Karpas-422 (cell line): ENCODE measurements at regions not wholly inside any gene's neighbourhood (a gene's known extent, or its start where the extent isn't known, plus 50 kb on each side); places are given as distances from the start of the nearest gene placed in this dataset.
"Not testable (repeated sequence)": the region's sequence is repeated elsewhere in the genome, so short reads cannot be mapped to it uniquely, and the experiment has no call there.

Experiments used
- DNase-seq: peaks from one replicate; pipeline ENCODE4 v3.0.0-alpha.2; 2015
- H2AFZ ChIP-seq: fragments of 200-600 bp; sonication (generic); 2 replicates; pipeline ENCODE4 v1.6.1; 2014; ENCODE audit warnings: antibody characterized with exemption, low read length, mixed read lengths
- H3K27ac ChIP-seq: fragments of 200-600 bp; sonication (generic); 2 replicates; pipeline ENCODE4 v1.5.1; 2014; ENCODE audit warnings: mild to moderate bottlenecking, low read length, moderate library complexity
- H3K27me3 ChIP-seq: fragments of 200-600 bp; sonication (generic); 2 replicates; pipeline ENCODE4 v1.6.1; 2014; ENCODE audit warnings: low read length, mixed read lengths
- H3K36me3 ChIP-seq: fragments of 200-600 bp; sonication (generic); 2 replicates; pipeline ENCODE4 v1.6.1; 2014; ENCODE audit warnings: low read length, mixed read lengths; ENCODE audit not compliant: insufficient read depth
- H3K4me1 ChIP-seq: fragments of 200-600 bp; sonication (generic); 2 replicates; pipeline ENCODE4 v1.6.1; 2014; ENCODE audit warnings: mild to moderate bottlenecking, low read length, mixed read lengths
- H3K4me2 ChIP-seq: fragments of 200-600 bp; sonication (generic); 2 replicates; pipeline ENCODE4 v1.6.1; 2014; ENCODE audit warnings: low read length, low read depth, mild to moderate bottlenecking; ENCODE audit not compliant: poor library complexity, severe bottlenecking
- H3K4me3 ChIP-seq: fragments of 200-600 bp; sonication (generic); 2 replicates; pipeline ENCODE4 v1.5.1; 2014; ENCODE audit warnings: mild to moderate bottlenecking, antibody characterized with exemption, low read length, mixed read lengths
- H3K79me2 ChIP-seq: fragments of 200-600 bp; sonication (generic); 2 replicates; pipeline ENCODE4 v1.6.1; 2014; ENCODE audit warnings: mild to moderate bottlenecking, low read length, mixed read lengths
- H3K9ac ChIP-seq: fragments of 200-600 bp; sonication (generic); 2 replicates; pipeline ENCODE4 v1.6.0; 2014; ENCODE audit warnings: low read length
- H3K9me2 ChIP-seq: fragments of 200-600 bp; sonication (generic), shearing (Covaris generic); replicated peaks from 2 replicates; pipeline ENCODE4 v1.6.0; 2014; ENCODE audit warnings: mild to moderate bottlenecking, low read length, moderate library complexity; ENCODE audit not compliant: insufficient read depth
- H3K9me3 ChIP-seq: fragments of 300-700, 200-600 bp; sonication (generic); 2 replicates; pipeline ENCODE4 v1.6.1; 2014; ENCODE audit warnings: low read length, mixed read lengths
- H4K20me1 ChIP-seq: fragments of 200-600 bp; sonication (generic); 2 replicates; pipeline ENCODE4 v1.6.1; 2014; ENCODE audit warnings: mild to moderate bottlenecking, antibody characterized with exemption, low read length, low read depth; ENCODE audit not compliant: insufficient read depth

DNA sequence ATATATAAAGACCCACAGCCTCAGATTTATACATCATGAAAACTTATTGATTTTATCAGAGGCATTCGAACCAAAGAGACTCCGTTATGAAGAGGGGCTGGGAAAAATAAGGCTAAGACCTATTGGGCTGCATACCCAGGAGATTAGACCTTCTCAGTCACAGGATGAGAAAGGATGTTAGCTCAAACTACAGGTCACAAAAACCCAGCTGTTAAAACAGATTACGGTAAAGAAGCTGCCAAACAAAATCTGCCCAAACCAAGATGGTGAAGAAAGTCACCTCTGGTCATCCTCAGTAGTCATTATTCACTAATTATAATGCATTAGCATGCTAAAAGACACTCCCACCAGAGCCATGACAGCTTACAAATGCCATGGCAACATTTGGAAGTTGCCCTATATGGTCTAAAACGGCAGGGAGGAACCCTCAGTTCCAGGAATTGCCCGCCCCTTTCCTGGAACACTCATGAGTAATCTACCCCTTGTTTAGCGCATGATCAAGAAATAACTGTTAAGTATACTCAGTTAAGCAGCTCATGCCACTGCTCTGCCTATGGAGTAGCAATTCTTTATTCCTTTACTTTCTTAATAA lies 362.5 kb upstream of the PCDH15 start:
- Histone ChIP-seq H3K4me1 (no peaks in the 10 kb centered on the region), H3K79me2 (no peaks in the 10 kb centered on the region), H3K9me3 (peaks cover 2% of the 10 kb centered on the region; the same call in 1 of the 2 replicates), H3K9ac (no peak overlapping the region), H3K27me3 (no peaks in the 10 kb centered on the region), H3K4me2 (no peak overlapping the region), H3K36me3 (no peaks in the 10 kb centered on the region), H3K4me3 (no peak overlapping the region), H2AFZ (no peak overlapping the region), H3K27ac (no peak overlapping the region), H3K9me2 (no peaks in the 10 kb centered on the region), H4K20me1 (no peaks in the 10 kb centered on the region)
- no peak for DNase-seq

DNA sequence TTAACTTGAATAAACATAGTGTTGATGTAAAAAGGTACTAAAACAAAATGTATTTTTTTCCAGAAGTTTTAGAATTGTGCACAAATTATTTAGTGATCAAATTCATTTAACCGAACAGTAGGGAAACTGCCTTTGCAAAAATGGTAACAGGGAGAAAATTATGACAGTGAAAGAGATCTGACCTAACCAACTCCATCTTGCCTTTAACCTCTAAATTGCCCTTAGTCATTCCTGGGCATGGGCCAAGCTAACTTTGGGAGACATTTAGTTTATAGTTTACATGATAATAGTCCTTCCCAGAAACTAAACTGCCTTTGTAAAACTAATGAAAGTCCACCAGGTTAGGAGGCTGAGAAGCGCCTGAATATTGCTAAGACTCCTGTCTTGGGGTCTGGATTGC lies 361.3 kb upstream of the PCDH15 start:
- not testable (repeated sequence) for H3K4me2 ChIP-seq, H3K9me3 ChIP-seq, H3K9me2 ChIP-seq, H3K4me3 ChIP-seq, H3K4me1 ChIP-seq, H3K79me2 ChIP-seq, H3K27ac ChIP-seq, H4K20me1 ChIP-seq, H2AFZ ChIP-seq, H3K36me3 ChIP-seq, H3K27me3 ChIP-seq, DNase-seq, H3K9ac ChIP-seq

DNA sequence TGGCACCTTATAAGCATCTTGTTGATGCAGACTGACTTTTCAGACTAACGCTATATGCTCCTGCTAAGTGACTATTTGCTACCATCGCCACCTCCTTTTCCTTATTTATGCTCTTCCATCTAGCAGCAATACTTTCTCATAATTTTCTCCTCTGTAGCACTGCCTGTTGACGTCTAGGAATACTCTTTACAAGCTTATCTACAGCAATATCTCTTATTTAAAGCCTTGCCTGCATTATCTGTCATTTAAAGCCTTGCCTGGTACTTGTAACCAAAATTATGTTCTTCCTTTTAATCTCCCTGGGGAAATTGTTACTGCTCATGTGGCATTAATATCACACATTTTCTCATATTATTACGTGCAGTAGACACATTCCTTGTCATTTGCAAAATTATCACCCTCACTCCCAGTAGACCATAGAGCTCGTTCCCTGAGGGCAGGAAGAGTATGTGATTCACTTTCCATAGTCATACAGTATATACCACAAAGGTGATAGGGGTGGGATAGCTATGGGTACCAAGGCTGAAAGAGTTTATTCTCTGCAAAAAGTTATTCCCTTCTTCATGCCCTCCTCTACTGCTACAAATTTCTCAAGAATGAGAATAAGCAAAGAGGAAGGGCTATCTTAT lies 359.7 kb upstream of the PCDH15 start:
- H3K9me3 ChIP-seq, result peaks cover 2% of the 10 kb centered on the region
- H3K9me2 ChIP-seq, result no peaks in the 10 kb centered on the region
- no peaks in the 10 kb centered on the region for H3K79me2 ChIP-seq
- no peak for DNase-seq
- no peaks in the 10 kb centered on the region for H3K36me3 ChIP-seq
- H3K4me3 ChIP-seq, result no peak overlapping the region
- H3K27me3 ChIP-seq, result no peaks in the 10 kb centered on the region
- no peaks in the 10 kb centered on the region for H3K4me1 ChIP-seq
- no peak overlapping the region for H3K27ac ChIP-seq
- no peak overlapping the region for H3K9ac ChIP-seq
- no peak overlapping the region for H3K4me2 ChIP-seq
- no peaks in the 10 kb centered on the region for H4K20me1 ChIP-seq
- H2AFZ ChIP-seq, result no peak overlapping the region

DNA sequence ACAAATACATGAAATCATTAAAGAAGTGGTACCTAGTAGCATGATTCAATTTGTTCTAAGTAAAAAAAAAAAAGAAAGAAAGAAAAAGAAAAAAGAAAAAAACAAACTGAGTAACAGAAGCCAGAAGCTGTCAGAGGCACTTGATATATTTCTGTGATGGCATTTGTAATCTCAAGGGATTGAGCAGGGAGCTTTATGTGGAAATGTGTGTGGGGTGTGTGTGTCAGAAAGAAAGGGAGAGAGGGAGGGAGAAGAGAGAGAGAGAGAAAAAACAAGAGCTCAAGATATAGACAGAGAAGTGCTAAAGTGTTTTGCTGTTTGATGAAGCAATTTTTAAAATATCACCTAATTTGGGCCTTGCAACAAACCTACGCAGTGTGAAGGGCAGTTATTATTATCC lies 357.6 kb upstream of the PCDH15 start:
- H3K4me3 ChIP-seq, result no peak overlapping the region
- no peaks in the 10 kb centered on the region for H3K4me1 ChIP-seq
- no peak overlapping the region for H2AFZ ChIP-seq
- no peaks in the 10 kb centered on the region for H4K20me1 ChIP-seq
- no peaks in the 10 kb centered on the region for H3K79me2 ChIP-seq
- no peaks in the 10 kb centered on the region for H3K27me3 ChIP-seq
- no peak for DNase-seq
- H3K9me2 ChIP-seq, result no peaks in the 10 kb centered on the region
- no peak overlapping the region for H3K27ac ChIP-seq
- H3K9me3 ChIP-seq, result peaks cover 9% of the 10 kb centered on the region
- H3K36me3 ChIP-seq, result no peaks in the 10 kb centered on the region
- H3K9ac ChIP-seq, result no peak overlapping the region
- H3K4me2 ChIP-seq, result no peak overlapping the region

DNA sequence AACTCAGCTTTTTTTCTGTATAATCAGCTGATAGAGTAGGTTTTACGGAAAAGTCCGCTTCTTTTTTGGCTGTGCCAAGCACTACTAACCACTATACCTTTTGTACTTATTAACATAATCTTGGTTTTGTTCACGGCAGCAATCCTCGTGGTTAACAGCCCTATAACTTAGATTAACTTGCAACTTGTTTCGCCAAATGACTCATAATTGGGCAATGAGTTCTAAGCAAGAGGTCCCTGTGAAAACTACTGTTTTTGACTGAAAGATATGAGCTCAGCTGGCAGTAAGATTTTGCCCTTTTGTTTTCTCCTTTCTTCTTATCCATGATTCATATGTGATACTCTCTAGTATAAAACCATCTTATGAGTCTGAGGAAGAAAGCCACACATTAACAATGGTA lies 345.0 kb upstream of the PCDH15 start:
- no peak for DNase-seq

DNA sequence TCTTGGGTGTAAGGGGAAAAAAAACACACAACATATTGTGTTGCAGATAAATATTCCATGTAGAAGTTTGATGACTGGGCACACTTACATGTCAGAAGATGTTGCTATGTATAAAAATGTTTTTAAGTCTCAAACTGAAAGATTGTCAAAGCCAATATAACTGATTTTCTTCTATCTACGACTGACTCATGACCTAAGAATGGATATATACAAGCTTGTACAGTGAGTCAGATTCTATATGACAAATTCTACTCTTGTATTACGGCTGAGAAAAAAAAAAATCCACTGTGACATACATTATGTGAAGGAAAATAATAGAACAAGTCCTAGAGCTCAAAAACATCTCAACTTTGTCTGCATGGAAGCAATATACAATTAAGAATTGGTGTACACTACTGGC lies 343.0 kb upstream of the PCDH15 start:
- Histone ChIP-seq H2AFZ (no peak overlapping the region), H3K27ac (no peak overlapping the region), H3K27me3 (no peaks in the 10 kb centered on the region), H3K9ac (no peak overlapping the region), H3K4me1 (no peaks in the 10 kb centered on the region), H3K4me2 (no peak overlapping the region), H3K4me3 (no peak overlapping the region), H4K20me1 (no peaks in the 10 kb centered on the region), H3K79me2 (no peaks in the 10 kb centered on the region), H3K9me2 (no peaks in the 10 kb centered on the region), H3K9me3 (peaks cover 23% of the 10 kb centered on the region), H3K36me3 (no peaks in the 10 kb centered on the region)
- DNase-seq, result no peak

More for the DNA sequence above, 345.0 kb upstream of the PCDH15 start:
- H3K27ac ChIP-seq, result no peak overlapping the region
- H3K9me2 ChIP-seq, result no peaks in the 10 kb centered on the region
- H3K27me3 ChIP-seq, result no peaks in the 10 kb centered on the region
- H4K20me1 ChIP-seq, result no peaks in the 10 kb centered on the region
- H3K4me2 ChIP-seq, result no peak overlapping the region
- H3K4me3 ChIP-seq, result no peak overlapping the region
- H3K4me1 ChIP-seq, result no peaks in the 10 kb centered on the region
- no peaks in the 10 kb centered on the region for H3K79me2 ChIP-seq
- no peaks in the 10 kb centered on the region for H3K36me3 ChIP-seq
- H3K9me3 ChIP-seq, result peaks cover 30% of the 10 kb centered on the region
- no peak overlapping the region for H2AFZ ChIP-seq
- no peak overlapping the region for H3K9ac ChIP-seq

DNA sequence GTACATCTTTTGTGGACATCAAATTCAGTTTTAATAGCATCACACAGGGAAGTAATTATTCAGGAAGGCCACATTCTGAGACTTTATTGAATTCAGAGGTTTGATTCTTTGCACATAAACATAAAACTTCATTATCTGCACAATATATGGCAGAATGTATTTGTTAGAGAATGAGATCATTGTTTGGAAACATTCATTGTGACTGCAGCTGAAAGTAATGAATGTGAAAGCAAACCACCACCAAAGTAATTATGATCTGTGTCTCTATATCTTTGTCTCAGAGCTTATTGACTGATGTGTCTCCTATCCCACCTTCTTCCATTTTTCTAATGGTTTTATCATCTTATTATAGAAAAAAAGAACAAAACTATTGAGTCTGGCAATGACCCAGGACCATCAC lies 340.9 kb upstream of the PCDH15 start:
- Histone ChIP-seq H3K4me1 (no peaks in the 10 kb centered on the region), H3K79me2 (no peaks in the 10 kb centered on the region), H3K27me3 (no peaks in the 10 kb centered on the region), H3K9me2 (no peaks in the 10 kb centered on the region), H2AFZ (no peak overlapping the region), H3K4me3 (no peak overlapping the region), H4K20me1 (no peaks in the 10 kb centered on the region), H3K36me3 (no peaks in the 10 kb centered on the region), H3K9me3 (peaks cover 18% of the 10 kb centered on the region), H3K27ac (no peak overlapping the region), H3K4me2 (no peak overlapping the region), H3K9ac (no peak overlapping the region)
- DNase-seq, result no peak

DNA sequence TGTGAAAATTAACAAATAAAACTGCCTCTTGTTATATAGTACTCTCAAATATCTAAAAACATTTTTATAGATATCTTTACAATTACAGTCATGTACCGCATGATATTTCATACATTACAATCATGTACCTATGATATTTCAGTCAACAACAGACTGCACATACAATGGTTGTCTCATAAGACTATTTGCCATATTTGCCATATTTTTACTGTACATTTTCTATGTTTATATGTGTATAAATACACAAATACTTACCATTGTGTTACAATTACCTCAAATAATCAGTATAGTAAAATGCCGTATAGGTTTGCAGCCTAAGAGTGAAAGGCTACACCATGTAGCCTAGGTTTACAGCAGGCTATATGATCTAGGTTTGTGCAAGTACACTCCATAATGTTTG lies 336.0 kb upstream of the PCDH15 start:
- peaks cover 24% of the 10 kb centered on the region for H3K9me3 ChIP-seq
- H3K9ac ChIP-seq, result no peak overlapping the region
- H3K4me3 ChIP-seq, result no peak overlapping the region
- H3K36me3 ChIP-seq, result no peaks in the 10 kb centered on the region
- no peaks in the 10 kb centered on the region for H3K4me1 ChIP-seq
- no peaks in the 10 kb centered on the region for H4K20me1 ChIP-seq
- no peak for DNase-seq
- no peaks in the 10 kb centered on the region for H3K79me2 ChIP-seq
- no peaks in the 10 kb centered on the region for H3K9me2 ChIP-seq
- H3K4me2 ChIP-seq, result no peak overlapping the region
- no peak overlapping the region for H3K27ac ChIP-seq
- H3K27me3 ChIP-seq, result no peaks in the 10 kb centered on the region
- no peak overlapping the region for H2AFZ ChIP-seq
